IMR-90 (cell line): ENCODE measurements at regions not wholly inside any gene's neighbourhood (a gene's known extent, or its start where the extent isn't known, plus 50 kb on each side); places are given as distances from the start of the nearest gene placed in this dataset.

ENCODE experiments used
- ATAC-seq: fragments of 200-7000 bp; cut with Tn5 transposase; 2 replicates; pipeline ENCODE4 v1.9.1; 2020; ENCODE audit warnings: low read depth, mild to moderate bottlenecking, moderate library complexity
- BruUV-seq: library from RNA; stranded (reverse); fragments of 400-500 nt; replicated peaks from 2 replicates; lab custom pipeline; 2021; lab: Mats Ljungman, UMichigan
- CTCF ChIA-PET: fragments of 300-600 bp; formaldehyde crosslinking; extraction: SDS; loops from one replicate; lab custom pipeline; 2021; ENCODE audit warnings: antibody characterized with exemption; lab: Yijun Ruan, JAX
- POLR2A ChIA-PET: fragments of 300-600 bp; sonication (Branson Sonifier 250); formaldehyde crosslinking; loops from one replicate; lab custom pipeline; 2022; ENCODE audit warnings: antibody characterized with exemption; ENCODE audit not compliant: unreplicated experiment; lab: Charles Lee
- DNase-seq: peaks from one replicate; pipeline ENCODE4 v3.0.0; 2013
- H2AFZ ChIP-seq: replicated peaks from 2 replicates; pipeline ENCODE3; 2013; ENCODE audit warnings: low read length, mild to moderate bottlenecking; ENCODE audit not compliant: poor library complexity
- H2AK5ac ChIP-seq: 2 replicates; pipeline ENCODE4 v1.6.1; 2013; ENCODE audit warnings: low read depth, low read length, inconsistent platforms
- H2AK9ac ChIP-seq: replicated peaks from 2 replicates; pipeline ENCODE3; 2013; ENCODE audit warnings: mild to moderate bottlenecking, low read depth, low read length, moderate library complexity; ENCODE audit not compliant: poor library complexity
- H2BK120ac ChIP-seq: 2 replicates; pipeline ENCODE4 v1.6.1; 2013; ENCODE audit warnings: low read depth, low read length, inconsistent platforms
- H2BK15ac ChIP-seq: 3 replicates; pipeline ENCODE4 v1.6.1; 2013; ENCODE audit warnings: low read depth, low read length, inconsistent platforms
- H2BK20ac ChIP-seq: 2 replicates; pipeline ENCODE4 v1.6.1; 2013; ENCODE audit warnings: low read depth, mild to moderate bottlenecking, inconsistent platforms, low read length, moderate library complexity
- H2BK5ac ChIP-seq: 2 replicates; pipeline ENCODE4 v1.6.1; 2013; ENCODE audit warnings: mild to moderate bottlenecking, low read depth, low read length, inconsistent platforms; ENCODE audit not compliant: poor library complexity, severe bottlenecking
- H3K14ac ChIP-seq: replicated peaks from 2 replicates; pipeline ENCODE4 v1.6.1; 2013; ENCODE audit warnings: low read depth, low read length, inconsistent platforms
- H3K18ac ChIP-seq: 2 replicates; pipeline ENCODE4 v1.6.1; 2013; ENCODE audit warnings: low read depth, low read length, control low read depth
- H3K23ac ChIP-seq: 2 replicates; pipeline ENCODE4 v1.6.1; 2013; ENCODE audit warnings: low read depth, low read length, inconsistent platforms
- H3K27ac ChIP-seq: 2 replicates; pipeline ENCODE4 v1.5.1; 2013; ENCODE audit warnings: mild to moderate bottlenecking, control low read depth, low read length; ENCODE audit not compliant: insufficient read depth
- H3K27me3 ChIP-seq: 2 replicates; pipeline ENCODE4 v1.6.1; 2013; ENCODE audit warnings: low read length; ENCODE audit not compliant: control insufficient read depth, insufficient read depth
- H3K36me3 ChIP-seq: 2 replicates; pipeline ENCODE4 v1.6.1; 2013; ENCODE audit warnings: low read length, mixed read lengths; ENCODE audit not compliant: control insufficient read depth, insufficient read depth
- H3K4ac ChIP-seq: 2 replicates; pipeline ENCODE4 v1.6.1; 2013; ENCODE audit warnings: low read depth, low read length, inconsistent platforms
- H3K4me1 ChIP-seq: 2 replicates; pipeline ENCODE4 v1.6.1; 2013; ENCODE audit warnings: low read length, mixed read lengths; ENCODE audit not compliant: control insufficient read depth, insufficient read depth
- H3K4me2 ChIP-seq: 2 replicates; pipeline ENCODE4 v1.6.1; 2013; ENCODE audit warnings: low read depth, mild to moderate bottlenecking, control low read depth, low read length, moderate library complexity
- H3K4me3 ChIP-seq: 2 replicates; pipeline ENCODE4 v1.5.1; 2013; ENCODE audit warnings: low read depth, mild to moderate bottlenecking, control low read depth, low read length, moderate library complexity; ENCODE audit not compliant: insufficient read depth
- H3K56ac ChIP-seq: 2 replicates; pipeline ENCODE4 v1.6.1; 2013; ENCODE audit warnings: low read length, inconsistent platforms; ENCODE audit not compliant: insufficient read depth; ENCODE audit errors: extremely low read depth
- H3K79me1 ChIP-seq, 2 experiments: 2 replicates each; pipeline ENCODE4 v1.6.1; 2013; ENCODE audit warnings: low read length in 2 of 2, inconsistent platforms in 1 of 2, low read depth in 1 of 2
- H3K9ac ChIP-seq: 2 replicates; pipeline ENCODE4 v1.6.1; 2013; ENCODE audit warnings: low read depth, low read length, control low read depth
- H3K9me1 ChIP-seq: 2 replicates; pipeline ENCODE4 v1.6.1; 2013; ENCODE audit warnings: low read length, inconsistent platforms; ENCODE audit not compliant: insufficient read depth
- H3K9me3 ChIP-seq: 2 replicates; pipeline ENCODE4 v1.6.1; 2013; ENCODE audit warnings: low read length; ENCODE audit not compliant: control insufficient read depth, insufficient read depth
- H4K20me1 ChIP-seq: 2 replicates; pipeline ENCODE4 v1.6.1; 2013; ENCODE audit warnings: low read length, inconsistent platforms; ENCODE audit not compliant: insufficient read depth
- H4K5ac ChIP-seq: 2 replicates; pipeline ENCODE4 v1.6.1; 2013; ENCODE audit warnings: mild to moderate bottlenecking, low read depth, low read length, control low read depth
- H4K8ac ChIP-seq, 2 experiments: 2 replicates each; pipeline ENCODE4 v1.6.1; 2013; ENCODE audit warnings: low read depth in 2 of 2, low read length in 2 of 2, control low read depth in 1 of 2, inconsistent platforms in 1 of 2
- H4K91ac ChIP-seq: 2 replicates; pipeline ENCODE4 v1.6.1; 2013; ENCODE audit warnings: low read depth, low read length, inconsistent platforms; ENCODE audit not compliant: insufficient read depth
- BHLHE40 ChIP-seq: fragments of 150-350 bp; IDR thresholded peaks from 2 replicates; pipeline ENCODE4 v1.6.1; 2016; ENCODE audit warnings: mild to moderate bottlenecking, low read depth, low read length
- CEBPB ChIP-seq: IDR thresholded peaks from 2 replicates; pipeline ENCODE4 v1.6.1; 2012; ENCODE audit warnings: low read depth, low read length, improper control_type of control experiment
- CHD1 ChIP-seq: IDR thresholded peaks from 2 replicates; pipeline ENCODE4 v1.6.1; 2012; ENCODE audit warnings: low read depth, low read length, improper control_type of control experiment
- CTCF ChIP-seq: conservative IDR thresholded peaks from 2 replicates; pipeline ENCODE4 v1.5.1; 2012; ENCODE audit warnings: mild to moderate bottlenecking, low read depth, low read length, improper control_type of control experiment
- ELK1 ChIP-seq: fragments of 150-350 bp; IDR thresholded peaks from 2 replicates; pipeline ENCODE4 v1.6.1; 2016; ENCODE audit warnings: low read depth, mild to moderate bottlenecking, low read length, moderate library complexity, borderline replicate concordance
- FOS ChIP-seq: fragments of 150-350 bp; IDR thresholded peaks from 2 replicates; pipeline ENCODE4 v1.6.1; 2016; ENCODE audit warnings: low read depth, low read length
- MAFK ChIP-seq: IDR thresholded peaks from 2 replicates; pipeline ENCODE4 v1.6.1; 2012; ENCODE audit warnings: low read depth, low read length, improper control_type of control experiment
- MAZ ChIP-seq: IDR thresholded peaks from 2 replicates; pipeline ENCODE4 v1.6.1; 2012; ENCODE audit warnings: low read depth, mild to moderate bottlenecking, low read length, improper control_type of control experiment, moderate library complexity, borderline replicate concordance
- MXI1 ChIP-seq: IDR thresholded peaks from 2 replicates; pipeline ENCODE4 v1.6.1; 2012; ENCODE audit warnings: low read depth, mild to moderate bottlenecking, low read length, moderate library complexity, borderline replicate concordance
- NFE2L2 ChIP-seq: fragments of 150-350 bp; IDR thresholded peaks from 2 replicates; pipeline ENCODE4 v1.6.1; 2016; ENCODE audit warnings: low read depth, mild to moderate bottlenecking, low read length
- POLR2A ChIP-seq: IDR thresholded peaks from 2 replicates; pipeline ENCODE4 v1.6.1; 2012; ENCODE audit warnings: mild to moderate bottlenecking, low read depth, low read length
- RAD21 ChIP-seq: IDR thresholded peaks from 2 replicates; pipeline ENCODE4 v1.6.1; 2012; ENCODE audit warnings: low read length, improper control_type of control experiment
- RCOR1 ChIP-seq: IDR thresholded peaks from 2 replicates; pipeline ENCODE4 v1.6.1; 2012; ENCODE audit warnings: mild to moderate bottlenecking, low read length, improper control_type of control experiment; ENCODE audit not compliant: insufficient replicate concordance
- RFX5 ChIP-seq: IDR thresholded peaks from 2 replicates; pipeline ENCODE4 v1.8.0; 2012; ENCODE audit warnings: low read depth, mild to moderate bottlenecking, low read length, moderate library complexity
- SMC3 ChIP-seq: fragments of 150-350 bp; IDR thresholded peaks from 2 replicates; pipeline ENCODE4 v1.6.1; 2016; ENCODE audit warnings: low read depth, mild to moderate bottlenecking, antibody characterized with exemption, low read length, moderate library complexity
- USF2 ChIP-seq: fragments of 150-350 bp; IDR thresholded peaks from 2 replicates; pipeline ENCODE4 v1.6.1; 2017; ENCODE audit warnings: mild to moderate bottlenecking, antibody characterized with exemption, low read length, low read depth
- WGBS, 2 experiments: methylation state at CpG; one replicate each; pipeline versions ENCODE4 v1.1.5 to v1.1.7; 2013; ENCODE audit warnings: missing lambda C conversion rate in 2 of 2; ENCODE audit not compliant: insufficient read length in 1 of 2; ENCODE audit errors: extremely low coverage in 2 of 2; 5-methylcytosine and 5-hydroxymethylcytosine counted together
- dilution Hi-C: fragments of 300-500 bp; cut with HindIII; formaldehyde crosslinking; loops from one replicate; pipeline ENCODE4 v1.14.3; 2018; ENCODE audit warnings: low sequenced_read_pairs; ENCODE audit not compliant: unreplicated experiment
- in situ Hi-C: fragments of 300-500 bp; cut with MboI; formaldehyde crosslinking; loops from 3 replicates; pipeline ENCODE4 v1.14.3; 2019; ENCODE audit warnings: low sequenced_read_pairs, inconsistent platforms, mixed read lengths
- intact Hi-C: fragments of 100-400 bp; cut with micrococcal nuclease; formaldehyde crosslinking; loops from 2 replicates; pipeline ENCODE4 v1.10.0; 2022

- Histone ChIP-seq H3K18ac (no peak overlapping the region), H2BK5ac (no peak overlapping the region), H4K8ac (no peak overlapping the region), H3K36me3 (no peaks in the 10 kb centered on the region), H3K9ac (no peak overlapping the region), H3K14ac (no peak overlapping the region), H3K56ac (no peak overlapping the region), H4K91ac (no peak overlapping the region), H3K4ac (no peak overlapping the region), H3K9me1 (no peaks in the 10 kb centered on the region), H2AK9ac (no peak overlapping the region), H3K4me2 (no peak overlapping the region), H3K23ac (no peak overlapping the region), H3K27me3 (peaks cover 63% of the 10 kb centered on the region), H2AK5ac (no peak overlapping the region), H3K79me1 (no peaks in the 10 kb centered on the region), H2BK120ac (no peak overlapping the region), H4K20me1 (no peaks in the 10 kb centered on the region), H3K4me3 (no peak overlapping the region), H3K4me1 (no peaks in the 10 kb centered on the region), H3K27ac (no peak overlapping the region), H4K5ac (no peak overlapping the region), H3K9me3 (peaks cover 3% of the 10 kb centered on the region; the same call in 1 of the 2 replicates), H2AFZ (no peak overlapping the region), H2BK15ac (no peak overlapping the region), H2BK20ac (no peak overlapping the region)
- 48% methylated on average over 8 of the region's 11 CpGs; no CpG with 5 or more reads in 1 of the 2 experiments for WGBS, 2 experiments
- dilution Hi-C loops: no loop called here
- no peak for ATAC-seq
- intact Hi-C loops: no loop called here
- in situ Hi-C loops: no loop called here
- ChIA-PET POLR2A (no interaction called here), CTCF (interaction anchor here (1.0 kb wide), 1 partner anchor 13 kb away, joined by 5 read pairs; no protein-coding TSS in a partner anchor)
- TF ChIP-seq MAZ (no peak), CEBPB (no peak), CTCF (no peak), MAFK (no peak), FOS (no peak), RFX5 (no peak), RAD21 (no peak), ELK1 (no peak), NFE2L2 (no peak), BHLHE40 (no peak), POLR2A (no peak), USF2 (no peak), SMC3 (no peak), MXI1 (no peak), CHD1 (no peak), RCOR1 (no peak)
- DNase-seq: no peak
- no TSS peak for BruUV-seq
Observed at GRCh38 chr5:172564188-172564587, 76.9 kb upstream of the NEURL1B start.
